ENCODE measurements at regions not wholly inside any gene's neighbourhood (a gene's known extent, or its start where the extent isn't known, plus 50 kb on each side); places are given as distances from the start of the nearest gene placed in this dataset.

DNA sequence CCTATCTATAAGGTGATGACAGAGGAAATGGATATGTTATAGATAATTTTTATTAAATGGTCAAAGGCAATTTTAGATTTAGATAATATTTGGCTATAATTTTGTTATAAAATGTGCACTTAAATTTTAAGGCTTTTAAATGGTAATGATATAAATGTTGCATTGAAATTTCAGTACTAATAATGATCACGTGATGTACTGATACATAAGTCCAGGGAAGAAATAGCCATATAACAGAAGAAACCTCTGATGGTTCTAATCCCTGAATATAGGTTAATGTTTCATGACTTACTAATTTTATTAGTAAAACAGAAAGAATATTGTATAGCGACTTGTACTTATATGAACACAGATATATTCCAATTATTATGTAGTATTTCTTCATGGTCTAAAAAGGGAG is 211.9 kb downstream of the SOCS6 start:
- no peak for TF ChIP-seq YY1 (IDR thresholded peaks at IDR 0.05; ENCODE audit: insufficient read depth, insufficient read length)
- TF ChIP-seq SUZ12 (IDR thresholded peaks at IDR 0.05; ENCODE audit: extremely low read depth, insufficient read depth, insufficient read length), result no peak
- no peak for TF ChIP-seq ZNF274 (IDR thresholded peaks at IDR 0.05; ENCODE audit: low read depth, low read length)
